ENCODE measurements at regions not wholly inside any gene's neighbourhood (a gene's known extent, or its start where the extent isn't known, plus 50 kb on each side); places are given as distances from the start of the nearest gene placed in this dataset.

DNA sequence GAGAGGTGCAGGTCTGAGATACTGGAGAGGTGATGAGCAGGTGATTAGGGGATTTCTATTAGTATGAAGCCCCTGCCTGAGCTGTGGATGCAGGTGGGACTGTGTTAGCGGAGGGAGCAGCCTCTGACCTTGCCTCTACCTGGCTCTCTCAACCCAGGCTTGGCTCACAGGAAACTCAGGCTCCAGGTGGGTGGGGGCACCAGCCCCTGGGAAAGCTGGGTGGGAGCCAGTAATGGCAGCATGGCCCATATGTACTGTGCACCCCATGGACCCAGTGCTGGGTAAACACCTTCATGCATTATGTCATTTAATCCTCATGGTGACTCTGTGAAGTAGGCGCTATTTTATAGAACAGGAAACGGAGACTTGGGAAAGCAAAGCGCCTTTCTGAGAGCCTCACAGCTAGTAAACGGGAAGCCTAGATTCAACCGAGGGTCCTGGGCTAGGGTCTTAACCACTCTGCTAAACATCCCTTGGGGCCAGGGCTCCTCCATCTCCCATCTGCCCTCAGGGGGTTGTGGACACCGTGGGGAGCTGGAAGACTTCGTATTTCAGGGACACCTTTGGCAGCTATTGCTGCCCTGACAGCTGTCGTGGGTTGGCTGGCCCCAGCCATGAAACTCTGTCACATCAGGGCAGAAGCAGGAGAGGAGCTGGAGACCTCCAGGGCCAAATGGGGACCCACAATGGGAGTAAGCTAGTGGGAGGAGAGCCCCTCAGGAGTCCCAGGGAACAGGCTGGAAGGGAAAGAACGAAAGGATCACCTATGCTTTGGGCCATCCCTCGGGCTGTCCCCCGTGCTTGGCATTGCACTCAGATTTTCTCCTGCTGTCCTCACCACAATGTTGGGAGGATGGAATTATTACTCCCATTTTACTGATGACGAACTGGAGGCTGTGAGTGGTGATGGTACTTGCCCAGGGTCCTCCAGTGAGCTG lies 59.6 kb upstream of the CSF3R start:
- no peaks in the 10 kb centered on the region for H3K4me1 ChIP-seq (ENCODE audit: control insufficient read depth, insufficient read depth, low read length)
- no peaks in the 10 kb centered on the region for H3K27me3 ChIP-seq (ENCODE audit: control insufficient read depth, insufficient read depth, low read length, poor library complexity, severe bottlenecking)
- H3K36me3 ChIP-seq (ENCODE audit: control insufficient read depth, insufficient read depth, low read length): no peaks in the 10 kb centered on the region
- no peak overlapping the region for H3K4me3 ChIP-seq (ENCODE audit: insufficient read depth, low read depth, low read length)
- no peaks in the 10 kb centered on the region for H3K9me3 ChIP-seq (ENCODE audit: control insufficient read depth, low read length)
- WGBS, 2 experiments: 76 to 80% methylated on average over 13 of the region's 13 CpGs
- H3K27ac ChIP-seq (ENCODE audit: insufficient read depth, low read depth, low read length, poor library complexity, severe bottlenecking): no peak overlapping the region

DNA sequence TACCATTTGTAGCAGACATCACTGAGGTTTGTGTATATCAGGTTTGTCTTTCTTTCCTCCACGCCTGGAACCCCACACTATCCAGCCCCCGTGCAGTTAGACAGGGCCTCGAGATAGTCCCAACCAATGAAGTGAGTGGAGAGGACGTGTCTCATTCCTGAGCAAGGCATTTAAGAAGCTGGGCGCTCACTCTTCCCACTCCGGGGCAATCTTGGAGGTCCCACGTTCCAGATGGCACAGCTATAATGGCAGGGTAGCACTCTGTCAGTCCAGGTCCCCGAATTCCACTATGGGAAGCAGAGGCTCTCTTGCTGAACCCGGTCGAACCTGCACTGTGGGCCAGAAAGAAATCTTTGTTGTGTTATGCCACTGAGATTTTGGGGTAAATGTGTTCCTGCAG lies 57.3 kb upstream of the CSF3R start:
- Histone ChIP-seq H3K36me3 (ENCODE audit: control insufficient read depth, insufficient read depth, low read length) (no peaks in the 10 kb centered on the region), H3K4me3 (ENCODE audit: insufficient read depth, low read depth, low read length) (no peak overlapping the region), H3K9me3 (ENCODE audit: control insufficient read depth, low read length) (no peaks in the 10 kb centered on the region), H3K4me1 (ENCODE audit: control insufficient read depth, insufficient read depth, low read length) (no peaks in the 10 kb centered on the region), H3K27ac (ENCODE audit: insufficient read depth, low read depth, low read length, poor library complexity, severe bottlenecking) (no peak overlapping the region), H3K27me3 (ENCODE audit: control insufficient read depth, insufficient read depth, low read length, poor library complexity, severe bottlenecking) (no peaks in the 10 kb centered on the region)
- 93 to 94% methylated on average over 10 of the region's 10 CpGs for WGBS, 2 experiments

DNA sequence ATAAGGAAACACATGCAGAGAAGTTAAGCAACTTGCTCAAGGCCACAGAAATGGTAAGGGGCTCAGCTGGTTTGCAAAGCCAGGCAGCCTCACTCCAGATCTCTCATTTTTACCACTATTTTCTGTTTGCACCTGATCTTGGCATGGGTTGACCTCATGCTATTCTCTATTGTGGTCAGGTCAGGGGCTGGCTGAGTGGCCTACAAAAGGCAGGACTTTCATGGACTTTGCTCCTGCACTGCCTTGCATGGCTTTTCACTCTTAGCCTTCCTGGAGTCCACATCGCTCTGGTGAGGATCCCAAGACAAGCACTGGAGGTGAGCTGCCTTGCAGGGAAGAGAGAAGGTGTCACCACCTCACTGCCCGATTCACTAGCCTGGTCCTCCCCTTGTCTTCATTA lies 56.8 kb upstream of the CSF3R start:
- Histone ChIP-seq H3K4me1 (ENCODE audit: control insufficient read depth, insufficient read depth, low read length) (no peaks in the 10 kb centered on the region), H3K36me3 (ENCODE audit: control insufficient read depth, insufficient read depth, low read length) (no peaks in the 10 kb centered on the region), H3K4me3 (ENCODE audit: insufficient read depth, low read depth, low read length) (no peak overlapping the region), H3K27me3 (ENCODE audit: control insufficient read depth, insufficient read depth, low read length, poor library complexity, severe bottlenecking) (no peaks in the 10 kb centered on the region), H3K27ac (ENCODE audit: insufficient read depth, low read depth, low read length, poor library complexity, severe bottlenecking) (no peak overlapping the region), H3K9me3 (ENCODE audit: control insufficient read depth, low read length) (no peaks in the 10 kb centered on the region)
- 89 to 91% methylated on average over 2 of the region's 2 CpGs for WGBS, 2 experiments

DNA sequence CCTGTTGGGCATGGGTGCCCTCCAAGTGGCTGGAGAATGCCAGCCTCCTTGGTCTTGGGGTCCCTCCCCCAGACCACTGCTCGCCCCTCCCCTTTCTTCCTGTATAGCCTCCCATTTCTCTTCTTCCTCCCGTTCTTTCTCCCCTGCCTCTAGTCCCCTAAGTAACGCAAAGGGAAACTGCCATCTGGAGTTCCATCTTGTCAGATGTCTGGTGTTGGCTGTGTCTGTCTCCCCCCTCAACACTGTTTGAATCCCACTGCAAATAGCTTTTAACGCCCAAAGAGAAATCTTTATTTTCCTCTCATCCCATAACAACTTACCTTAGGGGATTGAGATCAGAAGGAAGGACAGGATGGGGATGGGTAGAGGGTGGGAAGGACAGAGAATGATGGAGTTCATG lies 55.3 kb upstream of the CSF3R start:
- H3K4me3 ChIP-seq (ENCODE audit: insufficient read depth, low read depth, low read length): no peak overlapping the region
- H3K4me1 ChIP-seq (ENCODE audit: control insufficient read depth, insufficient read depth, low read length): no peaks in the 10 kb centered on the region
- H3K9me3 ChIP-seq (ENCODE audit: control insufficient read depth, low read length): no peaks in the 10 kb centered on the region
- no peak overlapping the region for H3K27ac ChIP-seq (ENCODE audit: insufficient read depth, low read depth, low read length, poor library complexity, severe bottlenecking)
- no peaks in the 10 kb centered on the region for H3K27me3 ChIP-seq (ENCODE audit: control insufficient read depth, insufficient read depth, low read length, poor library complexity, severe bottlenecking)
- H3K36me3 ChIP-seq (ENCODE audit: control insufficient read depth, insufficient read depth, low read length): no peaks in the 10 kb centered on the region
- WGBS, 2 experiments: 73 to 86% methylated on average over 3 of the region's 4 CpGs

DNA sequence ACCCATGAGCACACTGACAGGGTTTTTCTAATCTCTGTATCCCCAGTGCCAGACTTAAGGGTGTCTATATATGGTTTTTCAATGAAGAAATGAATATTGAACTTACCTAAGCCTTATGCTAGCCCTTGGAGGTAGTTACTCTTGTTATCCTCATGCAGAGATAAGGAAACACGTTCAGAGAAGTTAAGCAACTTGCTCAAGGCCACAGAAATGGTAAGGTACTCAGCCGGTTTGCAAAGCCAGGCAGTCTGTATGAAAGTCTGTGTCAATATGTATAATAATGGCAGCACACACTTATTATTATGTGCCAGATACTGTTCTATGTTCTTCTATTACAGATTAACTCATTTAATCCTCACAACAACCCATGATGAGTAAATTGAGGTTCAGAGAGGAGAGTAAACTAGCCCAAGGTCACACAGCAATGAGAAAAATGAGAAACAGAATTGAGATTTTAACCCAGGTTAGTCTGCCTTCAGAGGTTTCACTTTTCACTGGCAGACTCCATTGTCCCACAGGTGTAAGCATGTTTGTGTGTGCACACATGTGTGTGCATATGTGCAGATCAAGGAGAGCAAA lies 54.6 kb upstream of the CSF3R start:
- Histone ChIP-seq H3K9me3 (ENCODE audit: control insufficient read depth, low read length) (no peaks in the 10 kb centered on the region), H3K4me3 (ENCODE audit: insufficient read depth, low read depth, low read length) (no peak overlapping the region), H3K27me3 (ENCODE audit: control insufficient read depth, insufficient read depth, low read length, poor library complexity, severe bottlenecking) (no peaks in the 10 kb centered on the region), H3K4me1 (ENCODE audit: control insufficient read depth, insufficient read depth, low read length) (no peaks in the 10 kb centered on the region), H3K36me3 (ENCODE audit: control insufficient read depth, insufficient read depth, low read length) (no peaks in the 10 kb centered on the region), H3K27ac (ENCODE audit: insufficient read depth, low read depth, low read length, poor library complexity, severe bottlenecking) (no peak overlapping the region)
- 83 to 84% methylated on average over 2 of the region's 2 CpGs for WGBS, 2 experiments

DNA sequence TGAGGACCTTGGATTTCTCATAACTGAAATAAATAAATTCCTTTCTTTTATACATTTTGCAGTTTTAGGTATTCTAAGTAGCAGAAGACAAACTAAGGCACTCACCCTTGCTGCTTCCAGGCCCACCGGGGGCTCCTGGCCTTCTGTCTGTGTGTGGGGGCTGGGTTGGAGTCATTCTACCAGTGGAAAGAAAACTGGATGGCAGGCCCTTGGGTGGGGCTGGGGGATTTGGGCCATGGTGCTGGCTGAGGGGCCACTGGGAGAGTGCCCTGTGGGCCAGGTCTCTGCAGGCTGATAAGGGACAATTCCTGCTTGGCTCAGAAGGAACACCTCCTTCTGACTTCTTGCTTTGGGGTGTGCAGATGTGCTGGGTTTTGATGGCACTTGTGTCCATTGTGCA lies 54.0 kb upstream of the CSF3R start:
- no peaks in the 10 kb centered on the region for H3K9me3 ChIP-seq (ENCODE audit: control insufficient read depth, low read length)
- no peak overlapping the region for H3K27ac ChIP-seq (ENCODE audit: insufficient read depth, low read depth, low read length, poor library complexity, severe bottlenecking)
- no peaks in the 10 kb centered on the region for H3K36me3 ChIP-seq (ENCODE audit: control insufficient read depth, insufficient read depth, low read length)
- H3K4me1 ChIP-seq (ENCODE audit: control insufficient read depth, insufficient read depth, low read length): no peaks in the 10 kb centered on the region
- 85 to 100% methylated on average over 1 of the region's 1 CpG for WGBS, 2 experiments
- H3K4me3 ChIP-seq (ENCODE audit: insufficient read depth, low read depth, low read length): no peak overlapping the region
- H3K27me3 ChIP-seq (ENCODE audit: control insufficient read depth, insufficient read depth, low read length, poor library complexity, severe bottlenecking): no peaks in the 10 kb centered on the region

DNA sequence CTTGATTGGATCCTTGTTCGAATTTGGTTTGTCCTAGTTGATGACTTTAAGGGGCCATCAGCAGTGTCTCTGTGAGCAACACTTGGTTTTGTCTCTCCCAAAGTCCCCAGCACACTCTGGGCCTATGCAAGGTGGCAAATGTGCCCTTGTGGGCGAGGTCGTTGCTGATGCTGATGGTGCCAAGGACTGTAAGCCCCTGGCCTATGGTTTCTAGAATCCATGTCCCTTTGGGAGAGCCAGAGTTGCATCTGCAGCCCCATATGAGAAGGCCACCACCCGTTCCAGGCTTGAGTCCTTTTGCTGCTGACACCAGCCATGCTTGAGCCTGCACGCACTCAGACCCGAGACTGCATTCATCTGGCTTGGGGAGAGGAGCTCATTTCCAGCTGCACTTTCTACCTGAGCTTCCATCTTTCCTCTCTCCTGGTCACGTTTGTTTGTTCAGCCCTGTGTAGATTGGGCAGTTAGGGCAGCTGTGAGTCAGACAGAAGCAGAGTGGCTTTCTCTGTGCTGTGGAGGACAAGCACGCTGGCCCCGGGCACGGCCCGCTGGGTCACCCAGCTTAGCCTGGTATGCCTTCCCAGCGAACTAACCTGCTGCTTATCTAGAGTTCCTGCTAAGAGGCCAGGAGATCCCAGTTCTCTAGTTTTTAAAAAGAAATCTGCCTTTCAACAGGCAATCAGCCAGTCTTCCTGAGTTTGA lies 52.1 kb upstream of the CSF3R start:
- no peak overlapping the region for H3K4me3 ChIP-seq (ENCODE audit: insufficient read depth, low read depth, low read length)
- H3K9me3 ChIP-seq (ENCODE audit: control insufficient read depth, low read length): no peaks in the 10 kb centered on the region
- H3K27ac ChIP-seq (ENCODE audit: insufficient read depth, low read depth, low read length, poor library complexity, severe bottlenecking): no peak overlapping the region
- no peaks in the 10 kb centered on the region for H3K4me1 ChIP-seq (ENCODE audit: control insufficient read depth, insufficient read depth, low read length)
- H3K27me3 ChIP-seq (ENCODE audit: control insufficient read depth, insufficient read depth, low read length, poor library complexity, severe bottlenecking): no peaks in the 10 kb centered on the region
- WGBS, 2 experiments: 86 to 90% methylated on average over 12 of the region's 12 CpGs
- no peaks in the 10 kb centered on the region for H3K36me3 ChIP-seq (ENCODE audit: control insufficient read depth, insufficient read depth, low read length)

DNA sequence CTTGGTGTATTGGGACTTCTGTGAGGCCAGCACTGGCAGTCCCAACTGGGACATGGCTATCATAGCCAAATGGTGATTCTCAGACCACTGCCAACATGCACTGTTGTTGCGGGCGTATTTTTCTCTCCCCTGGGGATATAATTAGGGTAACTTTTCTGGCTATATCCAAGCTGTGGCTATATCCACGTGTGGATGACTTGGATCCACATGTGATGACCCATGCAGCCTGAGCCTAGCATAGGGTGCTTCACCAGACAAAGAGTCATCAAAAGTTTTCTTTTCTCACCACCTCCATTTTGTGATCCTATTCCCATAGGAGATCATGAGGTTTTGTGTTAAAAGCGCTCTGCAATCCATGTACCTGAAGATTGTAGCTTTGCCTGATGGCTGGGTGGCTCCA lies 51.2 kb upstream of the CSF3R start:
- Histone ChIP-seq H3K9me3 (ENCODE audit: control insufficient read depth, low read length) (no peaks in the 10 kb centered on the region), H3K27ac (ENCODE audit: insufficient read depth, low read depth, low read length, poor library complexity, severe bottlenecking) (no peak overlapping the region), H3K27me3 (ENCODE audit: control insufficient read depth, insufficient read depth, low read length, poor library complexity, severe bottlenecking) (no peaks in the 10 kb centered on the region), H3K4me3 (ENCODE audit: insufficient read depth, low read depth, low read length) (no peak overlapping the region), H3K36me3 (ENCODE audit: control insufficient read depth, insufficient read depth, low read length) (no peaks in the 10 kb centered on the region), H3K4me1 (ENCODE audit: control insufficient read depth, insufficient read depth, low read length) (no peaks in the 10 kb centered on the region)
- 87 to 93% methylated on average over 4 of the region's 4 CpGs for WGBS, 2 experiments

DNA sequence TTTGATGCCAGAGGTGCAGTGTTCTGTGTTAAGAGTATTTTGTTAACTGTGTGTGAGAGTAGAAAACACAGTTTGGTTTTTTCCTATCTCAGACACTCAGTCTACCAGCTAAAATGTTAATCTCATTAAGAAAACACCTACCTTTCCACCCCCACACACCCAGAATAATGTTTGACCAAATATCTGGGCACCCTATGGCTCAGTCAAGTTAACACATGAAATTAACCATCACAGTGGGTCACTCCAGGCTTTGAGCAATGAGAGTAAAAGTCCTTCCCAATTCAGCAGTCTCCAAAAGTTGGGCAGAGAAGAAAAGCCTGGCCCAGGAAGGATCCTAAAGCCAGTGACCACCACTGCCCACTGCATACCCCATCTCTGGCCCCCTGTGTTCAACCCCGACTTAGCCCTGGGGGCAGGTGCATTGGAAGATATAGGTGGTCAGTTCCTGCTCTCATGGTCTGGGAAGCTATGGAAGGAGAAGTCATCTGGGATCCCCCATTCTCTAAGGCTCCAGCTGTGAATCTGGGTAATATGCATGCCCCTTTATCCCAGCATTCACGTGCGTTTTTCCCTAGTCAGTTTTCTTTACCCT lies 50.2 kb upstream of the CSF3R start:
- no peak overlapping the region for H3K27ac ChIP-seq (ENCODE audit: insufficient read depth, low read depth, low read length, poor library complexity, severe bottlenecking)
- H3K4me1 ChIP-seq (ENCODE audit: control insufficient read depth, insufficient read depth, low read length): no peaks in the 10 kb centered on the region
- H3K4me3 ChIP-seq (ENCODE audit: insufficient read depth, low read depth, low read length): no peak overlapping the region
- no peaks in the 10 kb centered on the region for H3K27me3 ChIP-seq (ENCODE audit: control insufficient read depth, insufficient read depth, low read length, poor library complexity, severe bottlenecking)
- H3K36me3 ChIP-seq (ENCODE audit: control insufficient read depth, insufficient read depth, low read length): no peaks in the 10 kb centered on the region
- 86 to 90% methylated on average over 3 of the region's 3 CpGs for WGBS, 2 experiments
- no peaks in the 10 kb centered on the region for H3K9me3 ChIP-seq (ENCODE audit: control insufficient read depth, low read length)
